Fibroblast of lung (primary cell): ENCODE measurements at regions not wholly inside any gene's neighbourhood (a gene's known extent, or its start where the extent isn't known, plus 50 kb on each side); places are given as distances from the start of the nearest gene placed in this dataset.

ENCODE experiments used
- DNase-seq, 2 donors: peaks; one replicate each; pipeline versions ENCODE4 v3.0.0 to v3.0.0-alpha.2; 2010; ENCODE audit warnings: low read depth in 2 of 2
- H2AFZ ChIP-seq: 2 replicates; pipeline ENCODE4 v1.5.1; 2012; ENCODE audit warnings: low read length, control low read depth, inconsistent platforms
- H3K27ac ChIP-seq: 2 replicates; pipeline ENCODE4 v1.5.1; 2011; ENCODE audit warnings: low read length, control low read depth; ENCODE audit not compliant: insufficient read depth
- H3K27me3 ChIP-seq: 2 replicates; pipeline ENCODE4 v1.5.1; 2011; ENCODE audit warnings: mild to moderate bottlenecking, low read length; ENCODE audit not compliant: control insufficient read depth, insufficient read depth
- H3K36me3 ChIP-seq: 2 replicates; pipeline ENCODE4 v1.5.1; 2011; ENCODE audit warnings: low read length; ENCODE audit not compliant: control insufficient read depth, insufficient read depth
- H3K4me1 ChIP-seq: 2 replicates; pipeline ENCODE4 v1.5.1; 2011; ENCODE audit warnings: low read length; ENCODE audit not compliant: control insufficient read depth, insufficient read depth; ENCODE audit errors: extremely low read depth
- H3K4me2 ChIP-seq: 2 replicates; pipeline ENCODE4 v1.5.1; 2011; ENCODE audit warnings: low read length, control low read depth; ENCODE audit not compliant: insufficient read depth; ENCODE audit errors: extremely low read depth
- H3K4me3 ChIP-seq, 4 experiments: fragments of 200-600 bp in 1 of 4; sonication (generic) in 1 of 4; replicated peaks in 1 of 4; 2 replicates each; pipeline ENCODE4 v1.5.1; 2011 to 2016; ENCODE audit warnings: low read length in 4 of 4, low read depth in 3 of 4, mild to moderate bottlenecking in 3 of 4, control low read depth in 2 of 4, inconsistent platforms in 1 of 4, mixed read lengths in 1 of 4; ENCODE audit not compliant: insufficient read depth in 1 of 4; ENCODE audit errors: control extremely low read depth in 1 of 4
- H3K79me2 ChIP-seq: 2 replicates; pipeline ENCODE4 v1.5.1; 2012; ENCODE audit warnings: mild to moderate bottlenecking, low read length, inconsistent platforms; ENCODE audit not compliant: control insufficient read depth, insufficient read depth
- H3K9ac ChIP-seq: 2 replicates; pipeline ENCODE4 v1.5.1; 2011; ENCODE audit warnings: mild to moderate bottlenecking, low read length, control low read depth; ENCODE audit not compliant: insufficient read depth
- H3K9me3 ChIP-seq: 2 replicates; pipeline ENCODE4 v1.5.1; 2012; ENCODE audit warnings: low read depth, low read length; ENCODE audit not compliant: control insufficient read depth, insufficient read depth
- H4K20me1 ChIP-seq: 2 replicates; pipeline ENCODE4 v1.5.1; 2011; ENCODE audit warnings: low read length; ENCODE audit not compliant: control insufficient read depth, insufficient read depth; ENCODE audit errors: extremely low read depth
- CTCF ChIP-seq, 2 donors: IDR thresholded peaks in 1 of 2; conservative IDR thresholded peaks in 1 of 2; 1 replicate in 1 of 2; 2 replicates in 1 of 2; pipeline ENCODE4 v1.5.1; 2011 to 2012; ENCODE audit warnings: low read length in 2 of 2, control low read depth in 1 of 2, inconsistent platforms in 1 of 2, low read depth in 1 of 2, mild to moderate bottlenecking in 1 of 2
- EZH2 ChIP-seq: IDR thresholded peaks from 2 replicates; pipeline ENCODE4 v1.5.1; 2012; ENCODE audit warnings: low read length, control low read depth, mild to moderate bottlenecking; ENCODE audit errors: missing control alignments

DNA sequence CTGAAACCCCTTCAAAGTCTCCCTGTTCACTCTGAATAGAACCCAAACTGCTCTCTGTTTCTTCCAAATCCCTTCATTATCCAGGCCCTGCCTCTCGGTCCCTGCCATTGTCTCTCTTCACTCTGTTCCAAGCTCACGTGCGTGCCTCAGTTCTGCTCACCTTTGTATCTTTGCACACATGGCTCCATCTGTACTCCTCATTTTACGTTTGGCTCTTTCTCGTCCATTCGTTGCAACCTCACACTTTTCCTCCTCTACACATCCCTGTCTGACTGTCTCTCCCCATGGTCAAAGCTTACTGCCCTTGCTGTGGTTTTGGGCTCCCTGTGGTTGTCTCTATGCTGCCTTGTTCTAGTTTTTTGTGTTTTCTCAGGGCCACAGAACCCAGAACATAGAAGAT is 1054.5 kb downstream of the BCL11B start:
- no peak overlapping the region for H3K4me2 ChIP-seq
- no peaks in the 10 kb centered on the region for H3K79me2 ChIP-seq
- H3K36me3 ChIP-seq = no peaks in the 10 kb centered on the region
- no peak for DNase-seq
- no peaks in the 10 kb centered on the region for H4K20me1 ChIP-seq
- TF ChIP-seq EZH2 = no peak
- no peak for TF ChIP-seq CTCF (conservative IDR thresholded peaks at IDR 0.05 in 1 of 2, IDR thresholded peaks at IDR 0.05 in 1 of 2; ENCODE audit: low read depth in 1 of 2, low read length in 2 of 2)
- no peaks in the 10 kb centered on the region for H3K9me3 ChIP-seq
- no peak overlapping the region for H3K27ac ChIP-seq
- H3K9ac ChIP-seq = no peak overlapping the region
- H3K27me3 ChIP-seq = no peaks in the 10 kb centered on the region
- H3K4me1 ChIP-seq = no peaks in the 10 kb centered on the region
- no peak overlapping the region for H3K4me3 ChIP-seq
- H2AFZ ChIP-seq = no peak overlapping the region

DNA sequence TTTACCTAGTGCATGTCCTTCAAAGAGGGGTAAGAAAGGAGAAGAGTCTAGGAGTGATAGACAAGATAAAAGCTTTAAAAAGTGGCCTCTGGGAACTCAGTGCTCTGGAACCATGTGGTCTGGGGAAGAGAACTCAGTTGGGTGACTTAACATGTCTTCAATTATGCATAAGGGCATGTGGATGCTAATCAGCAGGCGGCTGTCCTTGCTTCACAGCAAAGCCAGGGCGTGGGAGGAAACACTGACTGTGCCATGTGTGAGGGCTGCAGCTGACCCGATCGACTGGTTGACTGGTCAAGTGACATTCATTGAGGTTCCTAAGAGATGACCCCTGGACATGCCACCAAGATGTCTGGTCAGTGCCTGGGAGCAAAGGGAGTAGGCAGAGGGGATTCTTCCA is 1053.8 kb downstream of the BCL11B start:
- H2AFZ ChIP-seq = no peak overlapping the region
- no peaks in the 10 kb centered on the region for H3K4me1 ChIP-seq
- H3K36me3 ChIP-seq = no peaks in the 10 kb centered on the region
- H3K9me3 ChIP-seq = no peaks in the 10 kb centered on the region
- no peak overlapping the region for H3K4me2 ChIP-seq
- DNase-seq = no peak
- no peaks in the 10 kb centered on the region for H3K79me2 ChIP-seq
- no peaks in the 10 kb centered on the region for H4K20me1 ChIP-seq
- no peak overlapping the region for H3K9ac ChIP-seq
- no peak for TF ChIP-seq CTCF (conservative IDR thresholded peaks at IDR 0.05 in 1 of 2, IDR thresholded peaks at IDR 0.05 in 1 of 2; ENCODE audit: low read depth in 1 of 2, low read length in 2 of 2)
- no peak for TF ChIP-seq EZH2
- no peak overlapping the region for H3K4me3 ChIP-seq
- no peak overlapping the region for H3K27ac ChIP-seq
- no peaks in the 10 kb centered on the region for H3K27me3 ChIP-seq

- H3K4me1 ChIP-seq = no peaks in the 10 kb centered on the region
- TF ChIP-seq EZH2 = no peak
- no peak for TF ChIP-seq CTCF (conservative IDR thresholded peaks at IDR 0.05 in 1 of 2, IDR thresholded peaks at IDR 0.05 in 1 of 2; ENCODE audit: low read depth in 1 of 2, low read length in 2 of 2)
- no peaks in the 10 kb centered on the region for H3K9me3 ChIP-seq
- no peaks in the 10 kb centered on the region for H3K79me2 ChIP-seq
- no peak overlapping the region for H3K9ac ChIP-seq
- no peak overlapping the region for H3K27ac ChIP-seq
- no peaks in the 10 kb centered on the region for H3K27me3 ChIP-seq
- H3K4me3 ChIP-seq = no peak overlapping the region
- DNase-seq = no peak
- H4K20me1 ChIP-seq = no peaks in the 10 kb centered on the region
- H2AFZ ChIP-seq = no peak overlapping the region
- no peak overlapping the region for H3K4me2 ChIP-seq
- H3K36me3 ChIP-seq = no peaks in the 10 kb centered on the region
Measured at GRCh38 chr14:98219638-98220037, 1052.4 kb downstream of the BCL11B start.
